A673 (cell line): ENCODE measurements at regions not wholly inside any gene's neighbourhood (a gene's known extent, or its start where the extent isn't known, plus 50 kb on each side); places are given as distances from the start of the nearest gene placed in this dataset.

Experiments used
- BruUV-seq: library from RNA; stranded (reverse); fragments of 400-500 nt; replicated peaks from 2 replicates; lab custom pipeline; 2021; lab: Mats Ljungman, UMichigan
- CTCF ChIA-PET: fragments of 300-600 bp; sonication (Branson Sonifier 250); formaldehyde crosslinking; loops from one replicate; lab custom pipeline; 2022; ENCODE audit warnings: antibody characterized with exemption; lab: Charles Lee
- POLR2A ChIA-PET: fragments of 300-600 bp; sonication (Branson Sonifier 250); formaldehyde crosslinking; loops from one replicate; lab custom pipeline; 2022; ENCODE audit warnings: antibody characterized with exemption; ENCODE audit not compliant: low non-redundant PET; lab: Charles Lee
- DNase-seq: peaks from one replicate; pipeline ENCODE4 v3.0.0-alpha.2; 2015; ENCODE audit warnings: low spot score
- H3K27ac ChIP-seq: fragments of 200-600 bp; sonication (generic); 2 replicates; pipeline ENCODE4 v1.5.1; 2016; ENCODE audit warnings: mixed run types, low read depth, mild to moderate bottlenecking, mixed read lengths, antibody characterized with exemption, low read length; ENCODE audit not compliant: poor library complexity, severe bottlenecking
- H3K27me3 ChIP-seq: fragments of 200-600 bp; sonication (generic); replicated peaks from 2 replicates; pipeline ENCODE4 v1.6.1; 2017; ENCODE audit warnings: mixed run types, low read depth, mild to moderate bottlenecking, mixed read lengths, antibody characterized with exemption, low read length; ENCODE audit not compliant: insufficient read depth, poor library complexity
- H3K36me3 ChIP-seq: fragments of 200-600 bp; sonication (generic); 2 replicates; pipeline ENCODE4 v1.6.1; 2016; ENCODE audit warnings: mixed run types, mild to moderate bottlenecking, mixed read lengths, antibody characterized with exemption, low read length; ENCODE audit not compliant: insufficient read depth, poor library complexity, severe bottlenecking
- H3K4me1 ChIP-seq: fragments of 200-600 bp; sonication (generic); 2 replicates; pipeline ENCODE4 v1.6.1; 2017; ENCODE audit warnings: mixed run types, mild to moderate bottlenecking, mixed read lengths, antibody characterized with exemption, low read length; ENCODE audit not compliant: insufficient read depth, poor library complexity, severe bottlenecking
- H3K4me3 ChIP-seq: fragments of 200-600 bp; sonication (generic); 2 replicates; pipeline ENCODE4 v1.5.1; 2016; ENCODE audit warnings: low read depth, mixed run types, mild to moderate bottlenecking, mixed read lengths, low read length; ENCODE audit not compliant: poor library complexity, severe bottlenecking
- H3K9me3 ChIP-seq: fragments of 200-600 bp; sonication (generic); 2 replicates; pipeline ENCODE4 v1.6.1; 2016; ENCODE audit warnings: mixed run types, low read depth, mild to moderate bottlenecking, mixed read lengths, antibody characterized with exemption, low read length; ENCODE audit not compliant: poor library complexity, severe bottlenecking
- CTCF ChIP-seq: fragments of 300-800, 200-600 bp; sonication (generic); conservative IDR thresholded peaks from 2 replicates; pipeline ENCODE4 v1.5.1; 2017; ENCODE audit warnings: low read depth, mild to moderate bottlenecking, antibody characterized with exemption, low read length, moderate library complexity, mixed read lengths
- EZH2 ChIP-seq: fragments of 200-600 bp; sonication (generic); IDR thresholded peaks from 2 replicates; pipeline ENCODE4 v1.6.1; 2017; ENCODE audit warnings: borderline replicate concordance, low read depth, mild to moderate bottlenecking, mixed read lengths, antibody characterized with exemption, low read length; ENCODE audit not compliant: poor library complexity, severe bottlenecking
- intact Hi-C: fragments of 100-400 bp; cut with micrococcal nuclease; formaldehyde crosslinking; loops from one replicate; pipeline ENCODE4 v1.10.0; 2022; ENCODE audit not compliant: unreplicated experiment

GRCh38 chr9:109959679-109960078 lies 179.7 kb downstream of the PALM2AKAP2 start:
- TF ChIP-seq CTCF (no peak), EZH2 (no peak)
- intact Hi-C loops = no loop called here
- CTCF ChIA-PET = no interaction called here
- POLR2A ChIA-PET = no interaction called here
- peaks cover 4% of the 10 kb centered on the region for H3K27me3 ChIP-seq
- no peak for DNase-seq
- H3K4me3 ChIP-seq = no peak overlapping the region
- H3K9me3 ChIP-seq = no peaks in the 10 kb centered on the region
- no TSS peak for BruUV-seq
- H3K4me1 ChIP-seq = no peaks in the 10 kb centered on the region
- no peaks in the 10 kb centered on the region for H3K36me3 ChIP-seq
- H3K27ac ChIP-seq = no peak overlapping the region

GRCh38 chr9:109961626-109962025 lies 181.6 kb downstream of the PALM2AKAP2 start:
- ChIA-PET POLR2A (no interaction called here), CTCF (no interaction called here)
- Histone ChIP-seq H3K36me3 (no peaks in the 10 kb centered on the region), H3K27ac (no peak overlapping the region), H3K27me3 (peaks cover 4% of the 10 kb centered on the region), H3K4me1 (no peaks in the 10 kb centered on the region), H3K9me3 (no peaks in the 10 kb centered on the region), H3K4me3 (no peak overlapping the region)
- intact Hi-C loops = no loop called here
- BruUV-seq = no TSS peak
- no peak for DNase-seq
- no peak for TF ChIP-seq EZH2
- TF ChIP-seq CTCF = no peak

- CTCF ChIA-PET = no interaction called here
- no peaks in the 10 kb centered on the region for H3K9me3 ChIP-seq
- H3K4me3 ChIP-seq = no peak overlapping the region
- intact Hi-C loops = no loop called here
- no peak for TF ChIP-seq CTCF
- no peak for TF ChIP-seq EZH2
- peaks cover 4% of the 10 kb centered on the region for H3K27me3 ChIP-seq
- no peak for DNase-seq
- H3K27ac ChIP-seq = no peak overlapping the region
- BruUV-seq = no TSS peak
- no peaks in the 10 kb centered on the region for H3K36me3 ChIP-seq
- H3K4me1 ChIP-seq = no peaks in the 10 kb centered on the region
- POLR2A ChIA-PET = no interaction called here
Measured at GRCh38 chr9:109962215-109962614, 182.2 kb downstream of the PALM2AKAP2 start.
